ENCODE measurements at regions not wholly inside any gene's neighbourhood (a gene's known extent, or its start where the extent isn't known, plus 50 kb on each side); places are given as distances from the start of the nearest gene placed in this dataset.

DNA sequence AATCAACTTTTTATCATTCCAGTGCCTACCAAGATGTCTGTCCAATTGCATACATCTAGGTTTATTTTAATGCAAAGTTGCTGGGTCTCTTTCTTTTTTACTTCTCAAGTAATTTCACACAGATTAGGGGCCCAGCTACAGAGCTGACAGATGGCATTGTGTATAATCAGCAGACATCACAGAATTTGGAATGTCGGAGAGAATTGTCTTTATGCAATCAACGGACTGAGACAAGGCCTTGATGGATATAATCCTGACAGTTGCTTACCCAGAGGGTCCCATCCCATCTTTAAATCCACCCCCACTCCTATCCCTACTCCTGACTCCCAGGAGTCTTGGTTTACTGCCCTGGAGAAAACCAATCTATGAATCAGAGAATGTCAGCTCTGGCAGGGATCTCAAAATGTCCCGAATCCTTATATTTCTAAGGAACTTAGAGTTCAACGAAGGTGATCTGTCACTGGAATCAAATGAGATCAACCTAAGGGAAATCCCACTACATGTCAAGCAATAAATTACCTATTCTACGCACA, 142.0 kb downstream of the LRATD1 start:
- Histone ChIP-seq H3K4me3 (ENCODE audit: low read length) (no peak overlapping the region), H4K20me1 (ENCODE audit: control insufficient read depth, insufficient read depth, low read depth, low read length) (no peaks in the 10 kb centered on the region), H3K36me3 (ENCODE audit: control insufficient read depth, low read length) (no peaks in the 10 kb centered on the region), H3K4me1 (ENCODE audit: control insufficient read depth, low read length) (no peaks in the 10 kb centered on the region), H3K9me3 (ENCODE audit: control insufficient read depth, insufficient read depth, low read length) (no peaks in the 10 kb centered on the region), H3K4me2 (ENCODE audit: low read length) (no peak overlapping the region), H3K79me2 (ENCODE audit: control insufficient read depth, low read length) (no peaks in the 10 kb centered on the region), H3K27me3 (ENCODE audit: control insufficient read depth, low read length) (no peaks in the 10 kb centered on the region), H3K27ac (ENCODE audit: low read depth, low read length) (no peak overlapping the region), H3F3A (ENCODE audit: control insufficient read depth, insufficient read depth) (no peaks in the 10 kb centered on the region), H3K9me2 (replicated peaks; ENCODE audit: control insufficient read depth, low read length) (no peaks in the 10 kb centered on the region)
- TF ChIP-seq, protein P1, sequence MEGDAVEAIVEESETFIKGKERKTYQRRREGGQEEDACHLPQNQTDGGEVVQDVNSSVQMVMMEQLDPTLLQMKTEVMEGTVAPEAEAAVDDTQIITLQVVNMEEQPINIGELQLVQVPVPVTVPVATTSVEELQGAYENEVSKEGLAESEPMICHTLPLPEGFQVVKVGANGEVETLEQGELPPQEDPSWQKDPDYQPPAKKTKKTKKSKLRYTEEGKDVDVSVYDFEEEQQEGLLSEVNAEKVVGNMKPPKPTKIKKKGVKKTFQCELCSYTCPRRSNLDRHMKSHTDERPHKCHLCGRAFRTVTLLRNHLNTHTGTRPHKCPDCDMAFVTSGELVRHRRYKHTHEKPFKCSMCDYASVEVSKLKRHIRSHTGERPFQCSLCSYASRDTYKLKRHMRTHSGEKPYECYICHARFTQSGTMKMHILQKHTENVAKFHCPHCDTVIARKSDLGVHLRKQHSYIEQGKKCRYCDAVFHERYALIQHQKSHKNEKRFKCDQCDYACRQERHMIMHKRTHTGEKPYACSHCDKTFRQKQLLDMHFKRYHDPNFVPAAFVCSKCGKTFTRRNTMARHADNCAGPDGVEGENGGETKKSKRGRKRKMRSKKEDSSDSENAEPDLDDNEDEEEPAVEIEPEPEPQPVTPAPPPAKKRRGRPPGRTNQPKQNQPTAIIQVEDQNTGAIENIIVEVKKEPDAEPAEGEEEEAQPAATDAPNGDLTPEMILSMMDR (IDR thresholded peaks at IDR 0.05; ENCODE audit: low read depth, low read length, poor library complexity, severe bottlenecking) = no peak
- TF ChIP-seq EZH2phosphoT487 (IDR thresholded peaks at IDR 0.05; ENCODE audit: borderline replicate concordance, low read length) = no peak

DNA sequence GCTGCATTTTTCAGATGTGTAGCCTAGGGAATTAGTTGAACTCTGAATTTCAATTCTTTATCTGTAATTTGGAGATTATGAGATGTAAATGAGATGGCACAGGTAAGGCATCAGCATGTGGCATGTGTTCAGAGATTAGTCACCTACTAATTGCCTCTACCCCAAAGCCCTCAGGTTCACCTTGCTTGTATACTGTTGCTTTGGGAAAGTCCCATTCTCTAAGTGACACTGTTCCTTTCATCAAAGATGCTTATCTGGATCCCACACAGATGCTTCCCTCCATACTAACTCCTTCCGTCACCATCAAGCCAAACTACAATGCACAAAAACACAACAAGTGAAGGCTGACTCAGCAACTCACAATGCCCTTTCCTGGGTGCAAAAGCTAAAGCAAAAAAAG, 143.7 kb downstream of the LRATD1 start:
- H3K4me1 ChIP-seq (ENCODE audit: control insufficient read depth, low read length) = no peaks in the 10 kb centered on the region
- H3K9me3 ChIP-seq (ENCODE audit: control insufficient read depth, insufficient read depth, low read length) = no peaks in the 10 kb centered on the region
- H3F3A ChIP-seq (ENCODE audit: control insufficient read depth, insufficient read depth) = no peaks in the 10 kb centered on the region
- H3K27me3 ChIP-seq (ENCODE audit: control insufficient read depth, low read length) = no peaks in the 10 kb centered on the region
- H3K4me3 ChIP-seq (ENCODE audit: low read length) = no peak overlapping the region
- H3K4me2 ChIP-seq (ENCODE audit: low read length) = no peak overlapping the region
- no peaks in the 10 kb centered on the region for H3K36me3 ChIP-seq (ENCODE audit: control insufficient read depth, low read length)
- H4K20me1 ChIP-seq (ENCODE audit: control insufficient read depth, insufficient read depth, low read depth, low read length) = no peaks in the 10 kb centered on the region
- H3K27ac ChIP-seq (ENCODE audit: low read depth, low read length) = no peak overlapping the region
- no peak for TF ChIP-seq EZH2phosphoT487 (IDR thresholded peaks at IDR 0.05; ENCODE audit: borderline replicate concordance, low read length)
- TF ChIP-seq, protein P1 (IDR thresholded peaks at IDR 0.05; ENCODE audit: low read depth, low read length, poor library complexity, severe bottlenecking) = no peak
- H3K79me2 ChIP-seq (ENCODE audit: control insufficient read depth, low read length) = no peaks in the 10 kb centered on the region
- H3K9me2 ChIP-seq (replicated peaks; ENCODE audit: control insufficient read depth, low read length) = no peaks in the 10 kb centered on the region

DNA sequence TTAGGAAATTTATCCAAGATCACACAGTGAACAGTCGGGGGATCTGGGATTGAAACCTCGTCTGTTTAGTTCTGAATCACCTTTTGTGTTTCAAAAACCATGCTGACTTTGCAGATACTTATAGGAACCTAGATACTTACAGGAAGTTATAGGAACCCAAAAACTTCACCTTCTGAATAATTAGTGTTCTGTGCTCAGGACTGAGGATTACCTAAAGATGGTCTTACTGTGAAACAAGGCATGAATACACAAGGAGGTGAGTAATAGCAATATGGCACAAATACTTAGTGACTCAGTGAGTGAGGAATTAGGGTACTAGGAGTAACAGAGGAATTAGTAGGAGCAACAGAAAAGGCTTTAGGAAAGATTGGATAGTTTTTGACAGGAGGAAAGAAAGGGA, 145.5 kb downstream of the LRATD1 start:
- Histone ChIP-seq H3K9me3 (ENCODE audit: control insufficient read depth, insufficient read depth, low read length) (no peaks in the 10 kb centered on the region), H3K9me2 (replicated peaks; ENCODE audit: control insufficient read depth, low read length) (no peaks in the 10 kb centered on the region), H4K20me1 (ENCODE audit: control insufficient read depth, insufficient read depth, low read depth, low read length) (no peaks in the 10 kb centered on the region), H3K4me2 (ENCODE audit: low read length) (no peak overlapping the region), H3K27me3 (ENCODE audit: control insufficient read depth, low read length) (no peaks in the 10 kb centered on the region), H3K4me3 (ENCODE audit: low read length) (no peak overlapping the region), H3K36me3 (ENCODE audit: control insufficient read depth, low read length) (no peaks in the 10 kb centered on the region), H3K27ac (ENCODE audit: low read depth, low read length) (no peak overlapping the region), H3K4me1 (ENCODE audit: control insufficient read depth, low read length) (no peaks in the 10 kb centered on the region), H3K79me2 (ENCODE audit: control insufficient read depth, low read length) (no peaks in the 10 kb centered on the region), H3F3A (ENCODE audit: control insufficient read depth, insufficient read depth) (no peaks in the 10 kb centered on the region)
- no peak for TF ChIP-seq EZH2phosphoT487 (IDR thresholded peaks at IDR 0.05; ENCODE audit: borderline replicate concordance, low read length)
- TF ChIP-seq, protein P1 (IDR thresholded peaks at IDR 0.05; ENCODE audit: low read depth, low read length, poor library complexity, severe bottlenecking) = no peak

All from DOHH2 (cell line).